ENCODE measurements at regions not wholly inside any gene's neighbourhood (a gene's known extent, or its start where the extent isn't known, plus 50 kb on each side); places are given as distances from the start of the nearest gene placed in this dataset.

GRCh38 chr14:100429537-100429936 is 106.4 kb downstream of the SLC25A47 start:
- TF ChIP-seq FOXM1 (IDR thresholded peaks at IDR 0.05; ENCODE audit: borderline replicate concordance): no peak
- no peak for TF ChIP-seq BHLHE40 (IDR thresholded peaks at IDR 0.05; ENCODE audit: borderline replicate concordance)
- no peak for TF ChIP-seq ZNF384 (IDR thresholded peaks at IDR 0.05)
- no peak for TF ChIP-seq NFRKB (IDR thresholded peaks at IDR 0.05)
- TF ChIP-seq HDGF (IDR thresholded peaks at IDR 0.05; ENCODE audit: borderline replicate concordance): no peak
- TF ChIP-seq SUZ12 (IDR thresholded peaks at IDR 0.05): no peak
- TF ChIP-seq ELF4 (IDR thresholded peaks at IDR 0.05): no peak
- no peak for TF ChIP-seq LEF1 (IDR thresholded peaks at IDR 0.05; ENCODE audit: borderline replicate concordance)
- TF ChIP-seq L3MBTL2 (conservative IDR thresholded peaks at IDR 0.05): no peak
- TF ChIP-seq, protein P1, sequence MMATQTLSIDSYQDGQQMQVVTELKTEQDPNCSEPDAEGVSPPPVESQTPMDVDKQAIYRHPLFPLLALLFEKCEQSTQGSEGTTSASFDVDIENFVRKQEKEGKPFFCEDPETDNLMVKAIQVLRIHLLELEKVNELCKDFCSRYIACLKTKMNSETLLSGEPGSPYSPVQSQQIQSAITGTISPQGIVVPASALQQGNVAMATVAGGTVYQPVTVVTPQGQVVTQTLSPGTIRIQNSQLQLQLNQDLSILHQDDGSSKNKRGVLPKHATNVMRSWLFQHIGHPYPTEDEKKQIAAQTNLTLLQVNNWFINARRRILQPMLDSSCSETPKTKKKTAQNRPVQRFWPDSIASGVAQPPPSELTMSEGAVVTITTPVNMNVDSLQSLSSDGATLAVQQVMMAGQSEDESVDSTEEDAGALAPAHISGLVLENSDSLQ (IDR thresholded peaks at IDR 0.05): no peak
- no peak for TF ChIP-seq FOXA1 (IDR thresholded peaks at IDR 0.05)
- no peak for TF ChIP-seq TARDBP (IDR thresholded peaks at IDR 0.05)

Data from HEK293T (cell line).